ENCODE measurements at regions not wholly inside any gene's neighbourhood (a gene's known extent, or its start where the extent isn't known, plus 50 kb on each side); places are given as distances from the start of the nearest gene placed in this dataset.
"Not testable (repeated sequence)": the region's sequence is repeated elsewhere in the genome, so short reads cannot be mapped to it uniquely, and the experiment has no call there.

GRCh38 chr15:95763426-95763825, 567.1 kb upstream of the NR2F2 start:
- intact Hi-C loops (cut with micrococcal nuclease): no loop called here

- intact Hi-C loops (cut with micrococcal nuclease): no loop called here
Observed at GRCh38 chr15:95765161-95765560, 565.3 kb upstream of the NR2F2 start.

GRCh38 chr15:95770196-95770595, 560.3 kb upstream of the NR2F2 start:
- intact Hi-C loops (cut with micrococcal nuclease): no loop called here

GRCh38 chr15:95772982-95773381, 557.5 kb upstream of the NR2F2 start:
- intact Hi-C loops (cut with micrococcal nuclease): no loop called here

GRCh38 chr15:95784508-95784907, 546.0 kb upstream of the NR2F2 start:
- intact Hi-C loops (cut with micrococcal nuclease): no loop called here

- intact Hi-C loops (cut with micrococcal nuclease): not testable (repeated sequence)
Observed at GRCh38 chr15:95785276-95785675, 545.2 kb upstream of the NR2F2 start.

- intact Hi-C loops (cut with micrococcal nuclease): no loop called here
Observed at GRCh38 chr15:95793231-95793630, 537.3 kb upstream of the NR2F2 start.

GRCh38 chr15:95795386-95795785, 535.1 kb upstream of the NR2F2 start:
- intact Hi-C loops (cut with micrococcal nuclease): no loop called here

GRCh38 chr15:95799286-95800200, 531.0 kb upstream of the NR2F2 start:
- intact Hi-C loops (cut with micrococcal nuclease): no loop called here

- intact Hi-C loops (cut with micrococcal nuclease): no loop called here
Observed at GRCh38 chr15:95804484-95804883, 526.0 kb upstream of the NR2F2 start.

- intact Hi-C loops (cut with micrococcal nuclease): no loop called here
Observed at GRCh38 chr15:95812491-95812890, 518.0 kb upstream of the NR2F2 start.

GRCh38 chr15:95814908-95815307, 515.6 kb upstream of the NR2F2 start:
- intact Hi-C loops (cut with micrococcal nuclease): no loop called here

GRCh38 chr15:95816591-95816990, 513.9 kb upstream of the NR2F2 start:
- intact Hi-C loops (cut with micrococcal nuclease): no loop called here

- intact Hi-C loops (cut with micrococcal nuclease): no loop called here
Observed at GRCh38 chr15:95822961-95823360, 507.5 kb upstream of the NR2F2 start.

- intact Hi-C loops (cut with micrococcal nuclease): no loop called here
Observed at GRCh38 chr15:95825208-95825607, 505.3 kb upstream of the NR2F2 start.

- intact Hi-C loops (cut with micrococcal nuclease): loop anchor here (1.0 kb wide), 1 partner anchor 567 kb away; no protein-coding TSS in a partner anchor
Observed at GRCh38 chr15:95825671-95826411, 504.7 kb upstream of the NR2F2 start.

- intact Hi-C loops (cut with micrococcal nuclease): loop anchor here (1.0 kb wide), 1 partner anchor 567 kb away; no protein-coding TSS in a partner anchor
Observed at GRCh38 chr15:95826412-95827195, 503.9 kb upstream of the NR2F2 start.

GRCh38 chr15:95829062-95829461, 501.4 kb upstream of the NR2F2 start:
- intact Hi-C loops (cut with micrococcal nuclease): no loop called here

GRCh38 chr15:95830281-95830680, 500.2 kb upstream of the NR2F2 start:
- intact Hi-C loops (cut with micrococcal nuclease): loop anchor here (5.0 to 10.0 kb wide), 3 partner anchors 167 to 505 kb away; partner anchors contain the start of gene NR2F2

- intact Hi-C loops (cut with micrococcal nuclease): loop anchor here (5.0 to 10.0 kb wide), 3 partner anchors 165 to 502 kb away; partner anchors contain the start of gene NR2F2
Observed at GRCh38 chr15:95832668-95833067, 497.8 kb upstream of the NR2F2 start.
